ENCODE measurements at regions not wholly inside any gene's neighbourhood (a gene's known extent, or its start where the extent isn't known, plus 50 kb on each side); places are given as distances from the start of the nearest gene placed in this dataset.

DNA sequence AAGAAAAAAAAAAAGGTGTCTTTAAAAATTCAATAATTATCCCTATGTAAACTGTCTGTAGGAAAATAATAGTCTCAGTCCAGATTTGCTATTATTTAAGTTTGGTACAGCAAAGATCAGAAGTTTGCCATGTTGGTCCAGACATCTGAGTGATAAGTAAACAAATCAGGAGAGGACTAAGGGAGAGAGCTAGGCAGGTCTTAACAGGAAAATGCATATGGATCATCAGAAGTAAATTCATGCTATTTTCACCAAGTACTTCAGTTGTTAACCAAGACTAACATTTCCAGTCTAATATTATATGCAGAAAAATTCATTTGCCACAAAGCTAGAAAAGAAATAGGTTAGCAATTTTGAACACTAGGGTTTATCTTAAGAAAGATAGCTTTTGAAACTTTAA, 95.0 kb upstream of the STK17B start:
- in situ Hi-C loops (cut with MboI; ENCODE audit: low pct_ligation_motif_present in 1 of 4, low pct_unique_long_range_greater_than_20kb in 1 of 4, low sequenced_read_pairs in 3 of 4) (loop anchor here in 1 of 4 donors (25.0 kb wide), 1 partner anchor 104 kb away; the partner anchor contains the start of gene STK17B), intact Hi-C loops (cut with DNase I; ENCODE audit: low total_unique reads) (no loop called here)
- H3K4me3 ChIP-seq = no peak overlapping the region
- TF ChIP-seq EP300 (IDR thresholded peaks at IDR 0.05; ENCODE audit: low read depth) (no peak), POLR2A (IDR thresholded peaks at IDR 0.05) (no peak), POLR2AphosphoS5 (IDR thresholded peaks at IDR 0.05) (no peak)
- TF ChIP-seq, protein P1, sequence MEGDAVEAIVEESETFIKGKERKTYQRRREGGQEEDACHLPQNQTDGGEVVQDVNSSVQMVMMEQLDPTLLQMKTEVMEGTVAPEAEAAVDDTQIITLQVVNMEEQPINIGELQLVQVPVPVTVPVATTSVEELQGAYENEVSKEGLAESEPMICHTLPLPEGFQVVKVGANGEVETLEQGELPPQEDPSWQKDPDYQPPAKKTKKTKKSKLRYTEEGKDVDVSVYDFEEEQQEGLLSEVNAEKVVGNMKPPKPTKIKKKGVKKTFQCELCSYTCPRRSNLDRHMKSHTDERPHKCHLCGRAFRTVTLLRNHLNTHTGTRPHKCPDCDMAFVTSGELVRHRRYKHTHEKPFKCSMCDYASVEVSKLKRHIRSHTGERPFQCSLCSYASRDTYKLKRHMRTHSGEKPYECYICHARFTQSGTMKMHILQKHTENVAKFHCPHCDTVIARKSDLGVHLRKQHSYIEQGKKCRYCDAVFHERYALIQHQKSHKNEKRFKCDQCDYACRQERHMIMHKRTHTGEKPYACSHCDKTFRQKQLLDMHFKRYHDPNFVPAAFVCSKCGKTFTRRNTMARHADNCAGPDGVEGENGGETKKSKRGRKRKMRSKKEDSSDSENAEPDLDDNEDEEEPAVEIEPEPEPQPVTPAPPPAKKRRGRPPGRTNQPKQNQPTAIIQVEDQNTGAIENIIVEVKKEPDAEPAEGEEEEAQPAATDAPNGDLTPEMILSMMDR (IDR thresholded peaks at IDR 0.05) = no peak
- DNase-seq = no peak
- peak overlapping the region in 1 of 4 donors; percentile 70 for H3K27ac ChIP-seq
- H3K9me3 ChIP-seq = no peaks in the 10 kb centered on the region
- peaks cover 0 to 31% (median 5%) of the 10 kb centered on the region in 4 donors for H3K4me1 ChIP-seq
- no peaks in the 10 kb centered on the region for H3K36me3 ChIP-seq
- no peaks in the 10 kb centered on the region for H3K27me3 ChIP-seq

DNA sequence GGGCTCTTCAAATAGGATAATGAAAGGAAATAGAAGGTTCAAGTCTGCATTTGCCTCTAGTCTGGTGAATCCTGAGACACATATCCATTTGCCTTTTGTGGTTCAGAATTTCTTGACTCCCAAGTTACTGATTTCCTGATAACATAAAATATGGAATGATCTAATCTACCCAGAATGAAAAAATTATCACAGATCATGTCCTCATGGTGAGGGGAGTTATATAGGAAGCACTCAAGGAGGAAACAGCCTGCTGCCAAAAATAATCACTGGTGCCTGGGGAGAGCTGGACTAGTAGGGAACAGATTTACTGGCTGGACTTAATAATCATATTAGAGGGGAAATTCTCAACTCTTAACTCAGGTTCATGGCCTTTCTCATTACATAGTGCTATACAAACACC, 95.5 kb upstream of the STK17B start:
- Histone ChIP-seq H3K36me3 (no peaks in the 10 kb centered on the region), H3K27me3 (no peaks in the 10 kb centered on the region), H3K9me3 (no peaks in the 10 kb centered on the region), H3K4me1 (peaks cover 0 to 33% (median 5%) of the 10 kb centered on the region in 4 donors), H3K4me3 (no peak overlapping the region), H3K27ac (peak overlapping the region in 1 of 4 donors; percentile 70)
- TF ChIP-seq POLR2AphosphoS5 (IDR thresholded peaks at IDR 0.05) (no peak), POLR2A (IDR thresholded peaks at IDR 0.05) (no peak), EP300 (IDR thresholded peaks at IDR 0.05; ENCODE audit: low read depth) (no peak)
- TF ChIP-seq, protein P1 (IDR thresholded peaks at IDR 0.05) = no peak
- in situ Hi-C loops (cut with MboI; ENCODE audit: low pct_ligation_motif_present in 1 of 4, low pct_unique_long_range_greater_than_20kb in 1 of 4, low sequenced_read_pairs in 3 of 4) (loop anchor here in 1 of 4 donors (25.0 kb wide), 1 partner anchor 105 kb away; the partner anchor contains the start of gene STK17B), intact Hi-C loops (cut with DNase I; ENCODE audit: low total_unique reads) (no loop called here)
- no peak for DNase-seq

DNA sequence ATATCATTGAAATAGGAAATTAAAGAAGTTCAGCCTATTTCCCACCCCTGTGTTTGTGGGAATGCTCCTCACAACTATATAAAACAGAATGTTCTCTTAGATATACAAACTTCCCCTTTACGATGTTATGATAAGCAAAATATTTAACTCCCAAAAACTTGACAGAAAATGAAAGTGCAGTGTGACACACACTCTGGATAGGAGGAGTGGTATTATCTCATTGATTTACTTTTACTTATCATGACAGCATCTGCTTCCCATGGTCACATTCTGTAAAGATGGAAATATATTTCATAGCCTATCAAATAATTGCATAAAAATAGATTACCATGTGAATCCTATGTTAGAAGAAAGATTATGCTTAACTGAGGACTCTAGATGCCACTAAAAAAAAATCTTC, 96.6 kb upstream of the STK17B start:
- H3K4me3 ChIP-seq = no peak overlapping the region
- DNase-seq = no peak

DNA sequence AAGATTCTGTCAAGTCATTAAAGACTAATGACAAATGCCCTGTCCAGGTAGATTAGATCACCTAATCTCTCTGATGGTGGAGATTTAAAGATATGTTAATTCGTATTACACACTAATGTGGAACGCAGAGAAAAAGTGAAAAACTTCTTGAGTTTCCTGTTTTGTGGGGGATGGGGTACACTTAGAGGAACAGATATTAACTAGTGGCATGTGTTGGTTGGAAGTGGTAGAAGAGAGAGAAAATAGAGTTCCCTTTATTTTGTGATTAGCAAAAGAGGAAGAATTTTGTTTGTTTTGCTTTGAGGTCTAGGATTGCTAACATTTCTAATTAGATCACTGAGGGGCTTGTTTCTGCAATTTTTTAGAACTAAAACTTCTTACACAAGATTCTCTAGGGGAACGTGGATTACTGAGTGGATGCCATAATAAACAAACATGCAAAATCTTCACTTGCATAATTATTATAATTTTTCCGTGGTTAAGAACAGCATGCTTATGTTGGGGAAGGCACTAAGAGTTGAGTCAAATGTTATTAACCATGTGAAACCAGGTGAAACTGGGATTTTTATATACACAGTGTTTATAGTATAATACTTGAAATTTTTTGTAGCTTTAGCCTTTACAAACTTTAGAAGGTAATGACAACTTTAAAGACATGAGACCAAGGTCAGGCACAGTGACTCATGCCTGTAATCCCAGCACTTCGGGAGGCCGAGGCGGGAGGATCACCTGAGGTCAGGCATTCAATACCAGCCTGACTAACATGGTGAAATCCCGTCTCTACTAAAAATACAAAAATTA, 97.4 kb upstream of the STK17B start:
- in situ Hi-C loops (cut with MboI; ENCODE audit: low pct_ligation_motif_present in 1 of 4, low pct_unique_long_range_greater_than_20kb in 1 of 4, low sequenced_read_pairs in 3 of 4) = loop anchor here in 1 of 4 donors (25.0 kb wide), 1 partner anchor 106 kb away; the partner anchor contains the start of gene STK17B
- Histone ChIP-seq H3K27me3 (no peaks in the 10 kb centered on the region), H3K4me1 (peaks cover 0 to 38% (median 5%) of the 10 kb centered on the region in 4 donors), H3K9me3 (no peaks in the 10 kb centered on the region), H3K4me3 (no peak overlapping the region), H3K27ac (peak overlapping the region; percentile 45 to 70 (median 58)), H3K36me3 (no peaks in the 10 kb centered on the region)
- DNase-seq = peak; percentile 34
- TF ChIP-seq POLR2A (IDR thresholded peaks at IDR 0.05) = no peak
- no peak for TF ChIP-seq POLR2AphosphoS5 (IDR thresholded peaks at IDR 0.05)
- TF ChIP-seq EP300 (IDR thresholded peaks at IDR 0.05; ENCODE audit: low read depth) = no peak
- TF ChIP-seq, protein P1 (IDR thresholded peaks at IDR 0.05) = no peak
- intact Hi-C loops (cut with DNase I; ENCODE audit: low total_unique reads) = no loop called here
- 64 to 72% methylated on average over 5 to 8 of the region's 8 CpGs for WGBS, 2 donors (ENCODE audit: low coverage in 1 of 2)

More for the DNA sequence above, 96.6 kb upstream of the STK17B start:
- H3K9me3 ChIP-seq = no peaks in the 10 kb centered on the region
- TF ChIP-seq, protein P1 (IDR thresholded peaks at IDR 0.05) = no peak
- no peak for TF ChIP-seq EP300 (IDR thresholded peaks at IDR 0.05; ENCODE audit: low read depth)
- no peak for TF ChIP-seq POLR2A (IDR thresholded peaks at IDR 0.05)
- TF ChIP-seq POLR2AphosphoS5 (IDR thresholded peaks at IDR 0.05) = no peak
- H3K27ac ChIP-seq = peak overlapping the region; percentile 45 to 70 (median 56)
- WGBS, 2 donors (ENCODE audit: low coverage in 1 of 2) = 13 to 30% methylated on average over 1 of the region's 1 CpG
- H3K36me3 ChIP-seq = no peaks in the 10 kb centered on the region
- peaks cover 0 to 33% (median 5%) of the 10 kb centered on the region in 4 donors for H3K4me1 ChIP-seq
- no peaks in the 10 kb centered on the region for H3K27me3 ChIP-seq
- in situ Hi-C loops (cut with MboI; ENCODE audit: low pct_ligation_motif_present in 1 of 4, low pct_unique_long_range_greater_than_20kb in 1 of 4, low sequenced_read_pairs in 3 of 4) = loop anchor here in 1 of 4 donors (25.0 kb wide), 1 partner anchor 106 kb away; the partner anchor contains the start of gene STK17B
- intact Hi-C loops (cut with DNase I; ENCODE audit: low total_unique reads) = no loop called here

All from transverse colon (tissue), 4 donors.